Activated naive CD8-positive, alpha-beta T cell treated with anti-CD3 and anti-CD28 coated beads, Interleukin-2, amount 10 ng/mL, durations not matched to agents 7 days and 5 days (primary cell): ENCODE measurements at regions not wholly inside any gene's neighbourhood (a gene's known extent, or its start where the extent isn't known, plus 50 kb on each side); places are given as distances from the start of the nearest gene placed in this dataset.

ENCODE experiments used
- ATAC-seq: fragments of 150-1000 bp; cut with Tn5 transposase; one replicate; pipeline ENCODE4 v1.10.0; 2021; ENCODE audit warnings: low read depth, moderate library complexity
- POLR2A ChIA-PET: fragments of 350-600 bp; sonication (Branson Sonifier 250); formaldehyde crosslinking; loops from one replicate; lab custom pipeline; 2021; ENCODE audit warnings: antibody characterized with exemption; lab: Charles Lee
- DNase-seq: peaks from one replicate; pipeline ENCODE4 v3.0.0; 2021
- H3K27ac Mint-ChIP-seq: one replicate; pipeline ENCODE4 v1.8.0; 2022; ENCODE audit warnings: mild to moderate bottlenecking, mixed read lengths
- H3K27me3 Mint-ChIP-seq: one replicate; pipeline ENCODE4 v1.8.0; 2022; ENCODE audit warnings: mild to moderate bottlenecking, moderate library complexity, mixed read lengths
- H3K36me3 Mint-ChIP-seq: one replicate; pipeline ENCODE4 v1.8.0; 2021; ENCODE audit warnings: mild to moderate bottlenecking, mixed read lengths
- H3K4me1 Mint-ChIP-seq: one replicate; pipeline ENCODE4 v1.8.0; 2021; ENCODE audit warnings: mixed read lengths
- H3K4me3 Mint-ChIP-seq: one replicate; pipeline ENCODE4 v1.8.0; 2022; ENCODE audit warnings: mild to moderate bottlenecking, moderate library complexity, mixed read lengths
- H3K9me3 Mint-ChIP-seq: one replicate; pipeline ENCODE4 v1.8.0; 2021; ENCODE audit warnings: mixed read lengths

DNA sequence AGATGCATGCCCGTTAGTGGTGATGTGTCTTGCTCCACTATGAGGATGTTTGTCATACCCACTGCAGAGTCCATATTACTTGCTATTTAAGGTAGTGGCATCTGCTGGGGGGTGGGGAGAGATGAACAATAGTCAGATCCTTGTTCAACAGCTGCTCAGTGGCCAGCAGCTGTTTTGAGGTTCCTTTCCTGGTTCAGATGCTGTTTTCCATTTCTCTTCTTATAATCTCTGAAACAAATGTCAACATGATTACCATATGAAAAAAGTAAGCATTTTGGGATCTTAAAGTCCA is 1567.9 kb upstream of the TENM3 start:
- DNase-seq (no peak), ATAC-seq (no peak)
- Mint-ChIP-seq H3K27ac (no peak overlapping the region), H3K27me3 (peaks cover 2% of the 10 kb centered on the region), H3K36me3 (no peaks in the 10 kb centered on the region), H3K9me3 (no peaks in the 10 kb centered on the region), H3K4me3 (no peak overlapping the region), H3K4me1 (no peaks in the 10 kb centered on the region)
- POLR2A ChIA-PET = no interaction called here

DNA sequence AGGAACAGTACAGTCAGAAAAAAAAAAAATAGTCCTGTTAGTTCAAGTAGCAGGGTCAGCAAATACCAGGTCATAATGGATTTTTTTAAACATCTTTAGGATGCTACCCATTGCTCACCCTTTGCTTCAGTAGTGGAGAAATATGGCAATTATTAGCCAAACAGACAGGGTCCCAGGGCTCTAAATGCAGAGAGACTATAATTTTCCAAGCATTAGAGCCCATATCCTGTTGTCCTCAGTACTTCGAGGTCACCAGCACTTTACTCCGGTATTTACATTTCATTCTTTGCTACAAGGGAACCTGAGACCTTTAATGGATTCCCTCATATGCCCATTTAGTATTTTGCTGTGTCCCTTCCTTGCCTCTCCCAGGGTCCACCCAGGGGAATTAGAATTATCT is 1562.9 kb upstream of the TENM3 start:
- H3K4me3 Mint-ChIP-seq = no peak overlapping the region
- POLR2A ChIA-PET = no interaction called here
- H3K36me3 Mint-ChIP-seq = no peaks in the 10 kb centered on the region

DNA sequence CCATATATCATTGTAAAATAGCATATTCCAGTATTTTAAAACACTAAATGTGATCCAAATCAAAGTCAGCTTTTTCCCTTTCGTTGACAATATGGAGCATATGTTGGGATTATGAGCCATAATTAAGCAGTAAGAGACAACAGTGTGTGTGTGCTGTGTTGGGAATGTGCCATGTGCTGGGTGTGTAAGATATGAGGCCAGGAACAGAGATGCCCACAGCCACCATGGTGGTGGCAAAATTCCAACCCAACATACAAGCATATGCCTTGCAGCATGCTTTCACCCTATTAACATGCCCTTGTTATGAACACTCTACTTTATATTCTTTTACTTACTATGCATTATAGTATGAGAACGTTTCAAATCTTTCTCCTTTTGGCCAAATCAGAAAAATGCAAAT is 1560.4 kb upstream of the TENM3 start:
- Mint-ChIP-seq H3K4me3 (no peak overlapping the region), H3K4me1 (no peaks in the 10 kb centered on the region), H3K9me3 (no peaks in the 10 kb centered on the region), H3K27ac (no peak overlapping the region), H3K27me3 (peaks cover 8% of the 10 kb centered on the region), H3K36me3 (no peaks in the 10 kb centered on the region)
- POLR2A ChIA-PET = no interaction called here
- DNase-seq (no peak), ATAC-seq (no peak)

More for the DNA sequence above, 1562.9 kb upstream of the TENM3 start:
- DNase-seq (no peak), ATAC-seq (no peak)
- Mint-ChIP-seq H3K27ac (no peak overlapping the region), H3K27me3 (peaks cover 8% of the 10 kb centered on the region), H3K4me1 (no peaks in the 10 kb centered on the region), H3K9me3 (no peaks in the 10 kb centered on the region)

DNA sequence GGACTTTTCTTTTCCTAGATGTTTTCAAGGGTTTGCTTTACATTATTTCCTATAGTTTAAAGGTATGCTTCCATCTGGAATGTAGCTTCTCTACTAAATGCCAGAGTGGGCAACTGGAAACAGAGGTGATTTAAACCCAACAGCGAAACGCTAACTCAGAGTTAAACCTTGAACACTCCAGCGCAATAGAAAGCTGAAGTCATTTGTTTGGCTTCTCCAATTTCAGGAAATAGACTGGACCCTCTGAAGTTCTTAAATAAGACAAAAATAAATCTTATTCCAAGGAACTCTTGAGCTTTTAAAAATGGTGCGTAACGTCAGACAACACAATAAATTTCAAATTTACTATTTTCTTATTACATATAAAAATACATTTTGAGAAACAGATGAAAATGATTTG is 1560.0 kb upstream of the TENM3 start:
- Mint-ChIP-seq H3K9me3 (no peaks in the 10 kb centered on the region), H3K4me3 (no peak overlapping the region), H3K4me1 (no peaks in the 10 kb centered on the region), H3K27me3 (peaks cover 8% of the 10 kb centered on the region), H3K36me3 (no peaks in the 10 kb centered on the region), H3K27ac (no peak overlapping the region)
- no peak for ATAC-seq
- POLR2A ChIA-PET = no interaction called here
- no peak for DNase-seq

DNA sequence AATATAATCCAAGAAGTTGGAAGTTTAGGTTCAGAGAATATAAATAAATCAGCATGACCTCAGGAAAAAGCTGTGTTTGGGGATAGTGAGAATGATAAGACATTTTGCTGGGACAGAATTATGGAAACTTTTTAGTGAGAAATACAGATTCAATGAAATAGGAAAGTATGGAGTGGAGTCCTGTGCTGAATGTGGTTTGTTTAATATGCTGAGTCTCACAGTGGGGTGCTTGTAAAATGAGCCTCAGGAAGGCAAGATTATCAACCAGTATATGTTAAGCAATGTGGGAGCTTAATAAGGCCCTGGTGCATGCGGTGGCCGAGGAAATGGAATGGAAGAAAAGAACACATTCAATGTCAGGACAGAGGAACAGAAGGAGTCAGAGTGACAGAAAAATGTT is 1554.7 kb upstream of the TENM3 start:
- ATAC-seq (no peak), DNase-seq (no peak)
- Mint-ChIP-seq H3K4me1 (no peaks in the 10 kb centered on the region), H3K36me3 (no peaks in the 10 kb centered on the region), H3K27ac (no peak overlapping the region), H3K4me3 (no peak overlapping the region), H3K9me3 (no peaks in the 10 kb centered on the region), H3K27me3 (no peaks in the 10 kb centered on the region)
- POLR2A ChIA-PET = no interaction called here

DNA sequence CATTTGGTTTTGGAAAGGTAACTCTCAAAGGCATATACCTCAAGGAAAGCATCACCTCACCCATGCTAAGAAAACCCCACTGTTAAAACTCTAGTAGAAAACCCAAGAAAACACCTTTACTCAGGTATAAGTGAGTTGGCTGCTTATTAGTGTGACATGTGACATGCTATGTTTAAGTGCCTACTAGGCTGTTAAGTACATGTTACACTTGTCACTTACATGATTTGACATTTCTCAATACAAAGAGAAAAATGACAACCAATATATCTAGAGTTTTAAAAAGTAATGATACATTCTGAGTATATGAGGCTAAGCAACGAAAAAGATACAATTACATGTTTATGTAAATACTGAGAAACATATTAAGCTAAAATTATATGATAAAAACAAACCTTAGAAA is 1548.3 kb upstream of the TENM3 start:
- POLR2A ChIA-PET = no interaction called here
- ATAC-seq = no peak
- Mint-ChIP-seq H3K27me3 (no peaks in the 10 kb centered on the region), H3K9me3 (peaks cover 2% of the 10 kb centered on the region), H3K4me1 (no peaks in the 10 kb centered on the region), H3K36me3 (no peaks in the 10 kb centered on the region), H3K27ac (no peak overlapping the region), H3K4me3 (no peak overlapping the region)
- no peak for DNase-seq

DNA sequence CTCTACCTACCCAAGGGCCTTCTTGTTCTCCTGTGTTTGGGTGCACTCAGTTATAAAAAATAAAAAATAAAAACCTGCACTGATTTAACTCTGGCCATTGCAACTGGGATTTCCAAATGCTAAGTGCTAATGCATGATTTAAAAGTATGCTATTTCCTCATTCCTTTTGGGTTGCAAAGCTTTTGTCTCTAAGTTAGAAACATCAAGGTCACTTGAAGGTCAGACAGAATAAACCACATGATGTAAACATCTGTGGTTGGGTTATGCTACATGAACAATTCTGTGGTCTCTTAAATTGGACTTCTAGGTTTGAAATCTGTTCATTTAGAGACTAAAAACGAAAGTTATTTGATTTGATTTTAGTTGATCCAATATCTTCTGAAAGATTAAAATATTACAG is 1547.4 kb upstream of the TENM3 start:
- Mint-ChIP-seq H3K36me3 (no peaks in the 10 kb centered on the region), H3K4me3 (no peak overlapping the region), H3K27ac (no peak overlapping the region), H3K9me3 (peaks cover 2% of the 10 kb centered on the region), H3K27me3 (no peaks in the 10 kb centered on the region), H3K4me1 (no peaks in the 10 kb centered on the region)
- POLR2A ChIA-PET = no interaction called here
- ATAC-seq (no peak), DNase-seq (no peak)

DNA sequence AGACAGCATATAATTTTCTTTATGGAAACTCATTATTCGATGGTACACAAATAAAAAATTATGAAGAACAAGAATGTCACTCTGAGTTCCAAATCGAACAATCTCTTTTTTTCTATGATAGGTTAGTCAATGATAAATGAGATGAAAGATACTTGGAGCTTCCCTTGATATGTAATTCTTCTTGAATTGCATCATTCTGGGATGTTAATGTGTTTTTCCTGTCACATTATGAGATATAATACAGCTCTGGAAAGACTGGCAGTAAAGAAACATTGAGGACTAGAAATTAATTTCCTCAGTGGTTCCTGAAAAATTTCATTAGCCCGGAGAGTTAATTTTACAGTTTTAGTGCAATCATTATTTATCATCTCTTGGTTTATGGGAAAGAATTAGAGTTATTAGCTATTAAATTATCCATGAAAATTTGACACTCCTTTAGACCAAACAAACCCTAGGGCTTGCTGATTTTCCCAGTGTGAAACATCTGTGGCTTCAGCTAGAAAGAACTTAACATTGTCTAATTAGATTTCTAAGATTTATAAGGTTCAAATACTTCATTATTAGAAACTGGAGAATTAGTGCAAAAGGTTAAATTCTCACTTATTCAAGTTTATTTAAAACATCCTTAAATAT is 1546.6 kb upstream of the TENM3 start:
- H3K36me3 Mint-ChIP-seq = no peaks in the 10 kb centered on the region
- no peaks in the 10 kb centered on the region for H3K27me3 Mint-ChIP-seq
- no peaks in the 10 kb centered on the region for H3K4me1 Mint-ChIP-seq
- no peak for DNase-seq
- H3K4me3 Mint-ChIP-seq = no peak overlapping the region
- H3K9me3 Mint-ChIP-seq = peaks cover 2% of the 10 kb centered on the region
- POLR2A ChIA-PET = no interaction called here
- no peak overlapping the region for H3K27ac Mint-ChIP-seq
- no peak for ATAC-seq

DNA sequence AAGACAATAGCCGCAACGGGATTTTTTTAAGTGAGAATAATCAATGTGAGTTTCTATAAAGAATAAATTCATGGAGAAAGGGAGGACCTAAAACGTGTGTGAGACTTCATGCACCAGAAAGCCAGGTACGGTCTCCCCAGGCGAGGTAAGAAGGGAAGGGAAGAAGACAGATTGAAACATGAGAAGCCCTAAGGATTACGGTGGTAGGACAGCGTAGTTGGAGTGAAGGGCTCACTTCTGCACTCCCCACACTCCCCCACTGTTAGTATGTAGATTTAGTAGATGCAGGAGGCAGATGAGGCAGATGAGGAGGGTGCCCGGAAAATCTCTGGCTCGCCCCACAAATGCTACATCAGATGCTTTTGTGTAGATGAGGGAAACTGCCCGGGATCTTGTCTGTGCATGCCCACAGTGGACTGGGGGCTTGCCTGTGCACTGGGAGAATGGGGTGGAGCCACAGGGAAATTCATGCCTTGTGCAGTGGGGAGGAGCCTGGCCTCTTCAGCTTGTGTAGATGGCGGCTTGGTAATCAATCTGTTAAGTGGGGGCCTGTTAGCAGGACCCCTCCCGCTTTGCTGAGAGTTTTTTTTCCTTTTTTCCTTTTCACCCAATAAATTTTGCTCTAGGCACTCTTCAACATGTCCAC is 1544.5 kb upstream of the TENM3 start:
- Mint-ChIP-seq H3K27ac (no peak overlapping the region), H3K9me3 (peaks cover 2% of the 10 kb centered on the region), H3K4me1 (no peaks in the 10 kb centered on the region), H3K4me3 (no peak overlapping the region), H3K27me3 (no peaks in the 10 kb centered on the region), H3K36me3 (no peaks in the 10 kb centered on the region)
- POLR2A ChIA-PET = no interaction called here
- no peak for DNase-seq
- ATAC-seq = no peak

DNA sequence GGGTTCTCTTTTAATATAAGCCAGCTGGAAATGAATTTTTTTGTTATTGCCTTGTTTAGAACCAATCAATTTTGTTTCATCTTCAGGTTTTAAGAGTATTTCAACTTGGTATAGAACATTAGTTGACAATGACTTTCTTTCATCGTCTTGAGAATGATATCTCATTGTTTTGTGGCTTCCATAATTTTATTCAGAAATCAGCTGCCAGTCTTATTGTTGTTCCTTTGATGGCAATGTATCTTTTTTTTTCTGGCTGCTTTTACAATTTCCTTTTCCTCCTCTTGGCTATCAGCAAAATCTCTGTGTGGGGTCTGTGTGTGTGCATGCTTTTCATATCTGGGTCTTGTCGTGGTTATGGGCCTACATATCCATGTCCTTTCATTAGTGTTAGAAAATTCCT is 1536.4 kb upstream of the TENM3 start:
- Mint-ChIP-seq H3K27me3 (no peaks in the 10 kb centered on the region), H3K36me3 (no peaks in the 10 kb centered on the region), H3K4me3 (no peak overlapping the region), H3K9me3 (peaks cover 4% of the 10 kb centered on the region), H3K4me1 (no peaks in the 10 kb centered on the region), H3K27ac (no peak overlapping the region)
- POLR2A ChIA-PET = no interaction called here
- no peak for DNase-seq
- no peak for ATAC-seq

DNA sequence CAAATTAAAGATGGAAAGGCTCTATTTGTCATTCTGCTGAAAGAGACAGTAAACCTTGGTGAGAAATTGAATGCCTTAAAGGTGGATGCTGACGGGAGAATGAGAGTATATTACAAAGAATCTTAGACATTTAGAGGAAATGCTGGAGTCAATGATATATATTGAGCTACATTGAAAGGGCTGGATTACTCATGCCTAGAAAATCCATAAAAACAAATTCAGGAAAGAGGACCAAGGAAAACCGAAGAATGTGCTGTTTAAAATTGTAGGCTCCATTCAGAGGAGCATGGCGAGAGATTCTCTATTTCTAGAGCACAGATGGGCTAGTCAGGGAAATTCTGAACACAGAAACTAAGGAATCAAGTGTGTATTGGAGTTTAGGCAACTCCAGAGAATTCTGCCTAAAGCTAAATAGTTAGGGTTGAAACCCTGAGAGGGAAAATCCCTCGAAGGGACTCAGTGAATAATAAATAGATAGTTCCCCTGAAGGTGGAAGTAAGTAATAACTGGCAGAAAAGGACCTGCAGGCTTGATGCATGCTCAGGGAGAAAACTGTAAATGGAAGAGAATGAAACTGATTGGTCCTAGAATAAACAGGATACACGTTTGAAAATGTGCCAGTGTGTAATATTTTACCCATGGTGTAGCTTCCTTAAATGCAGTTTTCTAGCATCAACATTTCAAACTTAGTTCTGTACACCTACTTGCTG is 1532.4 kb upstream of the TENM3 start:
- Mint-ChIP-seq H3K27me3 (no peaks in the 10 kb centered on the region), H3K27ac (no peak overlapping the region), H3K9me3 (peaks cover 7% of the 10 kb centered on the region), H3K4me3 (no peak overlapping the region), H3K4me1 (no peaks in the 10 kb centered on the region), H3K36me3 (no peaks in the 10 kb centered on the region)
- POLR2A ChIA-PET = no interaction called here
- no peak for ATAC-seq
- DNase-seq = no peak

DNA sequence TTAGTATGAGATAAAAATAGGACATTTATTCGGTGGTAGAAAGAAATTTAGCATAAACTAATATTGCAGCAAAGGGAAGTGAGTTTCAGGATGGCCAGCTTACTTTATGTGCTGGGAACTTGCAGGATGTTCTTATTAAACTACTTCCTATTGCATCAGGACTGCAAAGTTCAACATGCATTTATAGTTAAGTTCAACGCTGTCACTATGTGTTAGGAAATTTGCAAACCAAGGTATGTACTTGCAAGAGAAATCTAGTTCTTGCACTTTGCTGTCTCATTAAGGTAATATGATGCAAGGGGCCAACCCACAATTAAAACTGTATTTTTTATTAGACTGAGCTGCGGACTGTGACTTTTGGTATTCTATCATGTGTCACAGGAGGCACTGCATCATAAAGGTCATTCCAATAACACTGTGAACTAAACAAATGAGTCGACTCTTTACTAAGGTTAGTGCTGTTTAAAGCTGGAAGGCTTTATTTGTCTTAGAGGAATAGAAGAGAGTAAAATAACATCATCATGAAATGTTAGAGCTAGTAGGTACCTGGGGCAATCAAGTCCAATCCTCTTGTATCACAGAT is 1525.7 kb upstream of the TENM3 start:
- Mint-ChIP-seq H3K27me3 (no peaks in the 10 kb centered on the region), H3K27ac (no peak overlapping the region), H3K36me3 (no peaks in the 10 kb centered on the region), H3K4me1 (no peaks in the 10 kb centered on the region), H3K9me3 (peaks cover 3% of the 10 kb centered on the region), H3K4me3 (no peak overlapping the region)
- POLR2A ChIA-PET = no interaction called here
- DNase-seq (no peak), ATAC-seq (no peak)

DNA sequence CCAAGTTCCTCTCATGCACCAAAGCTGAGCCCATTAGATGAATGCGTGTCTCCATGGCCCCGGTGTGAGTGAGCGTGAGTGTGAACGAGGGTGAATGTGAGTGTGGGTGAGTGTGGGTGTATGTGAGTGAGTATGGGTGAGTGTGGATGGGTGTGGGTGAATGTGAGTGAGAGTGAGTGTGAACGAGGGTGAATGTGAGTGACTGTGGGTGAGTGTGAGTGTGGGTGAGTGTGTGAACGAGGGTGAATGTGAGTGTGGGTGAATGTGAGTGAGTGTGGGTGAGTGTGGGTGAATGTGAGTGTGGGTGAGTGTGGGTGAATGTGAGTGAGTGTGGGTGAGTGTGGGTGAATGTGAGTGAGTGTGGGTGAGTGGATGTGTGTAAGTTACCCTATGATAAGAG is 1521.8 kb upstream of the TENM3 start:
- Mint-ChIP-seq H3K36me3 (no peaks in the 10 kb centered on the region), H3K9me3 (no peaks in the 10 kb centered on the region), H3K27ac (no peak overlapping the region), H3K4me3 (no peak overlapping the region), H3K27me3 (no peaks in the 10 kb centered on the region), H3K4me1 (no peaks in the 10 kb centered on the region)
- DNase-seq (no peak), ATAC-seq (no peak)
- POLR2A ChIA-PET = no interaction called here

DNA sequence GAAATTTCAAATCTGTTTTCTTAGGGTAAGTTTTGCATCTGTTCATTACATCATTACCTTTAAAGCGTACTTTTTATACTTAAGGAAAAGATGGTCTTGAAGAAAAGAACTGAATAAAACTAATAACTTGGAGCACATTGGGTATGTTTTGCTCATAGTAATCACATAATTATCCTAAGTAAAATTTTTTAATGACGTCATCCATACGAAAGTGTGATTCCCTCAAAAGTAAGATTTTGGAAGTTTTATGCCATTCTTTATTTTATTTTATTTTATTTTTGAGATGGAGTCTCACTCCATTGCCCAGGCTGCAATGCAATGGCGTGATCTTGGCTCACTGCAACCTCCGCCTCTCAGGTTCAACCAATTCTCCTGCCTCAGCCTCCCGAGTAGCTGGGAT is 1516.6 kb upstream of the TENM3 start:
- no peak for ATAC-seq
- no peaks in the 10 kb centered on the region for H3K27me3 Mint-ChIP-seq
- H3K36me3 Mint-ChIP-seq = no peaks in the 10 kb centered on the region
- H3K4me3 Mint-ChIP-seq = no peak overlapping the region
- DNase-seq = no peak
- H3K9me3 Mint-ChIP-seq = no peaks in the 10 kb centered on the region
- POLR2A ChIA-PET = no interaction called here
- no peaks in the 10 kb centered on the region for H3K4me1 Mint-ChIP-seq
- H3K27ac Mint-ChIP-seq = no peak overlapping the region
